ENCODE measurements at regions not wholly inside any gene's neighbourhood (a gene's known extent, or its start where the extent isn't known, plus 50 kb on each side); places are given as distances from the start of the nearest gene placed in this dataset.
"Not testable (repeated sequence)": the region's sequence is repeated elsewhere in the genome, so short reads cannot be mapped to it uniquely, and the experiment has no call there.

DNA sequence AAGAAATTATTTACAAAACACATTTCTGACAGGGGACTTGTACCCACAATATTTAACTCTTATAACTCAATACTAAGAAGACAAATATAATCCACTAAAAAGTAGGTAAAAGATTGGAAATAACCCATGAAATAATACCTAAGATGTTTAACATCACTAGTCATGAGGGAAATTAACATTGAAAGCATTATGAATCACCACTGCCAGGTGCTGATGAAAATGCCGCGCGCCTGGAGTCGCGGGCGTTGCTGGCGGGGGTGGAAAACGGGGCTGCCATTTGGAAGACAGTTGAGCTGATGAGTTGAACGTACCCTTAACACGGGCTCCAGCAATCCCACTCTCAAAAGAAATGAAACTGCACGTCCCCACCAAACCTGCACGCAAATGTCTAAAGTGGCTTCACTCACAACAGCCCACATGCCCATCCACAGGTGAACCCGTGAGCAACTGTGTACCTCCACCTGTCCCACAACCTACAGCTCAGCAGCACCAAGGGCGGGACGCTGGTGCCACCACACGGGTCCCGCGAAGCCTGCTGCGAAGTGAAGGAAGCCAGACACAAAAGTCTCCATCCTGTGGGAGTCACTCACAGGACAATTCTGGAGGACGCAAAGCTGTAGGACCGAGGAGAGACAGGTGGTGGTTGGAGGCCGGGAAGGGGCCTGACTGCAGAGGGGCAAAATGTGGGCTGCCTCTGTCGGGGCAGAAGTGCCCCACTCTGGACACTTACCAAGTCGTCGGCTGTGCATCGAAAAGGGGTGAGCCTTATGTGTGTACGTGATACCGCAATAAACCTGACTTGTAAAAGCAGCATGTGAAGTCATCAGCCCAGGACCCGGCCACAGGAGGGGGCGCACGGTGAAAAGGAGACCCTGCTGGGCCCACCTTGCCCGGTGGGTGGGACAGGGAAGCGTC is 199.5 kb upstream of the ZNF469 start:
- intact Hi-C loops (cut with DNase I; ENCODE audit: low total_unique reads); H3K4me1 ChIP-seq; ATAC-seq; DNase-seq; H3K27me3 ChIP-seq; H3K27ac ChIP-seq; H3K4me3 ChIP-seq; H3K9me3 ChIP-seq; H3K36me3 ChIP-seq: not testable (repeated sequence)
- in situ Hi-C loops (cut with MboI; ENCODE audit: low sequenced_read_pairs in 4 of 4): loop anchor here in 2 of 4 donors (25.0 kb wide), 1 partner anchor 229 kb away; no protein-coding TSS in a partner anchor

DNA sequence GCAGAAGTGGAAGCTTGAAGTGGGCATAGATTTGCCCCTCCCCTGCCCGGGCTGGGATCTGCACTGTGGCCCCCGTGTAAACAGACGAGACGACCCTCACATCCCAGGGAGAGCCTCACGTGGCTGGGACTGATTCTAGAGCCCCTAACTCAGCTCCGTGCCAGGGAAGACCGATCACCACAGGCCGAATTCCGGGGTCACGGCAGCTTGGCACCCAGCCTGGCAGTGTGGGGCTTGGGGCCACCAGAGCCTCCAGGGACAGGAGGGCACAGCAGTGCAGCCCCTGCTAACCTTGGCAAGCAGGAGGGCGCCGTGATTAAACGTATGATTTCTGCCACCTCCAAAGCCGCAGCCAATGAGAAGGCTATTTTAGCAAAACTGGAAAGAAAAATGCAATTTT is 198.7 kb upstream of the ZNF469 start:
- H3K27ac ChIP-seq; H3K4me1 ChIP-seq; ATAC-seq; intact Hi-C loops (cut with DNase I; ENCODE audit: low total_unique reads); DNase-seq; H3K4me3 ChIP-seq; H3K36me3 ChIP-seq; H3K27me3 ChIP-seq; H3K9me3 ChIP-seq: not testable (repeated sequence)
- in situ Hi-C loops (cut with MboI; ENCODE audit: low sequenced_read_pairs in 4 of 4): loop anchor here in 2 of 4 donors (25.0 kb wide), 1 partner anchor 228 kb away; no protein-coding TSS in a partner anchor

DNA sequence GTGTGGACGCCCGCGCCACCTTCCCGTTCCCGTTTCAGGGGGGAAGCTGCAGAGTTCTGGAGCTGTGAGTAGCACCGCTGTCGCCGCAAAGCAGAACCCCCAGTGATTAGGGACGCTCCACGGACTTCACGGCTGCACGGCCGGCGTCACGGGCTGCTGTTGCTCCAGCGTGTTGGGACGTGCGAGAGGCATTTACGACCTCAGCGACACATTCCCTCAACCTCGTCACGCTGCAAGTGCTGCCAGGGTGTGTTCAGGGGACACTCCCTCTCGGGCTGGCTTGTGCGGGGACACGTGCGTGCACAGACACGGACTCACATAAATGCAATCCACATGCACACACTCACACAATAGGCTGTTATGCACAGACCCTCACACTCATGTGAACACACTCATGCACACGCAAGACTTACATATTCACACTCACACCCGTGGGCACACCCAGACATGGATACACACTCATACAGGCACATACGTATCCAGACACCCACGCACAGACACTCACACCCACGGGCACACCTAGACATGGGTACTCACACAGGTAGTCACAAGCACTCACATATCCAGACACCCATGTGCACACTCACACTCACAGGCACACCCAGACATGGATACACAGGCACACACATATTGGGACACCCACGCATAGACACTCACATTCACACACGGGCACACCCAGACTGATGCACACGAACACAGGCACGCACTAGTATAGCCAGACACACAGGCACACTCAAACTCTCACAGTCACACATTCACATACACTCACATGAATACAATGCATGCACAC is 198.0 kb upstream of the ZNF469 start:
- intact Hi-C loops (cut with DNase I; ENCODE audit: low total_unique reads); H3K9me3 ChIP-seq; H3K36me3 ChIP-seq; H3K27me3 ChIP-seq; H3K27ac ChIP-seq; H3K4me1 ChIP-seq; ATAC-seq; DNase-seq; H3K4me3 ChIP-seq: not testable (repeated sequence)
- in situ Hi-C loops (cut with MboI; ENCODE audit: low sequenced_read_pairs in 4 of 4): loop anchor here in 2 of 4 donors (25.0 kb wide), 1 partner anchor 228 kb away; no protein-coding TSS in a partner anchor

DNA sequence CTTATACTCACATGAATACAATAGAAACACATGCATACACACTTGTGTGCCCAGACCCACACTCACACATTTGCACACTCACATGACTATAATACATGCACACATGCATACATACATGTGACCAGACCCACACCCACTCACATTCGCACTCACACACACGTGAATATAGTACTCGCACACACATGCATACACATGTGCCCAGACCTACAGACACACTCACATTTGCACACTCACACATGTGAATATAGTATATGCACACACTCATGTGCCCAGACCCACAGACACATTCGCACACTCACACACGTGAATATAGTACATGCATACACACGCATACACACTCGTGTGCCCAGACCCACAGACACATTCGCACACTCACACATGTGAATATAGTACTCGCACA is 197.4 kb upstream of the ZNF469 start:
- H3K4me1 ChIP-seq; H3K27me3 ChIP-seq; H3K9me3 ChIP-seq; H3K4me3 ChIP-seq; ATAC-seq; H3K36me3 ChIP-seq; DNase-seq; intact Hi-C loops (cut with DNase I; ENCODE audit: low total_unique reads); H3K27ac ChIP-seq: not testable (repeated sequence)
- in situ Hi-C loops (cut with MboI; ENCODE audit: low sequenced_read_pairs in 4 of 4): loop anchor here in 2 of 4 donors (25.0 kb wide), 1 partner anchor 227 kb away; no protein-coding TSS in a partner anchor

DNA sequence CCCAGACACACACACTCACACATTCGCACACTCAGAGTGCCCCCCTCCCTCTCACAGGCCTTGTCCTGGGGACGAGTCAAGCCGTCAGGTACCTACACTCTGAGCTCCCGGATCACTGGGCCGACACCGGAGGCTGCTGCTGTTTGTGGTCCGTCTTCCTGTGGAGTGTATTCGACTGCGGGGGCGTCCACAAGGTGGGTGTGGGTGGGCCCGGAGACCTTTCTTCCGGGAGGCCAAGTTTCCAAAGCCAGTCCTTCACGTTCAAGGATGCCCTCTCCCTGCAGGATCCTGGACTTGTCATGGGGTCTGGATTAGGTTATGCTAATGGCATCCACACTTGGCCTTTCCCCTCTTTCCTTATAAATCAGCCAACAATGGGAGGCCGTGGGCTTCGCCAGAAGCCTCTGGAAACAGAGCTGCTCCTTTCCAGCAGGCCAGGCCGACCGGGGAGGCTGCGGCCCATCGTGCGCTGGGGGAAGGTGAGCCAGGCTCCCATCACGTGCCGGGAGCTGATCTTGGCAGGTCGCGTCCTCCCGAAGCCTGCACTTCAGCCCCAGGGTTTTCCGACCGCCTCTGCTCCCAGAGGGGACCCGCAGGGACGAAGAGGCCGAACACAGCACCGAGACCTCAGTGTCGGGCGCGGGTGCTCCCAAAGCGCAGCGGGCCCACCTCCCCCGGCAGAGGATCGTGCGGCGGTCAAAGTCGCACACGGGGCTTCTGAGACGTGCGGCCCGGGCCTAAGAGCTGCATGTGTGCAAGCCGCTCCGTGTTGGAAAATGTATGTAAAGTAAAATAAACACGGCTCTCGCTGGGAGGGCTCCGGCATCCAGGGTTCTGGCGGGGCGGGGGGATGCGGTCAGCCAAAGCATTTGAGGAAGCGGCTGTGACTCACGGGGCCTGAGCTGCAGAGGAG is 196.5 kb upstream of the ZNF469 start:
- ATAC-seq; H3K9me3 ChIP-seq; H3K4me3 ChIP-seq; H3K4me1 ChIP-seq; intact Hi-C loops (cut with DNase I; ENCODE audit: low total_unique reads); H3K36me3 ChIP-seq; H3K27me3 ChIP-seq; DNase-seq; H3K27ac ChIP-seq: not testable (repeated sequence)
- in situ Hi-C loops (cut with MboI; ENCODE audit: low sequenced_read_pairs in 4 of 4): loop anchor here in 2 of 4 donors (25.0 kb wide), 1 partner anchor 226 kb away; no protein-coding TSS in a partner anchor

DNA sequence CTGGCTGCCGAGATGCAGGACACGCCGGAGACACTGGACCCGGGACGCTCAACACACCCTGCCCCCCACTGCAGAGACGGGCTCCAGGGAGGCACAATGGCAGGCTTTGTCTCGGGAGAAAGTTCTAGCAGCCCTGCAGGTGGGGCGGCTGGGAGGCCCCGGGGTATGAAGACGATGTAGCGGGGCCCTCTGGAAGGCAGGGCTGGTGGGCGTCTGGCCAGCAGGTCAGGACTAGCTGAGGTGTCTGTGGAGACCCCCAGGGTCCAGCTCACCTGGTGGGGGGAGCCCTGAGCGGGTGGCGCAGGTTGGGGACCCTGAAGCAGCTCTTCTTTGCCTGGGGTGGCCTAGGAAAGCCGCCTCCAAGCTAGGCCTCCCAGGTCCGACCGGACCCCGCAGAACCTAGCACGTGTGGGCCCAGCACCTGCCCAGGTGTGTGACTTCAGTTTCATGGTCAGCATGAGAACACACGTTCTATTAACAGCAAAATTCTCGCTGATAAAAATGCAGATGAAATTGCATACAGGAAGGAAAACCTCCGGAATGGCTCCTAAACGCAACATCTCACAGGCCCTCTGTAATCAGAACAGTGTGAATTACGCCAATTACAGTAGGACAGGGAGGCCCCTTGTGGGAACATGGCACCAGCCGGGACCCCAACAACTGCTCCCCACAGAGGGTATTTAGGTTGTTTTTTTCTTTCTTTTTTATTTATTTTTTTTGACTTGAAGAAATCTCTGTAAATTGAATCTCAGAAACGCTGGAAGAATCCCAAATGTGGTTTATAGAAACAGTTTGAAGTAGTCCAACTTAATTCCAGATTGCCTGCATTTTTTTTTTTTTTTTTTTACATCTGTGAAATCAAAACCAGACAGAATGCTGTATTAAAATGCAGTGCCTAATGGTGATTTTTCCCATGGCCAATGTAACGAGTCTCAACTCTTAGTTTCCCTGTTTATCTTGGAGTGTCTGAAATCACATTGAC is 195.6 kb upstream of the ZNF469 start:
- intact Hi-C loops (cut with DNase I; ENCODE audit: low total_unique reads); ATAC-seq: not testable (repeated sequence)
- in situ Hi-C loops (cut with MboI; ENCODE audit: low sequenced_read_pairs in 4 of 4): loop anchor here in 2 of 4 donors (25.0 kb wide), 1 partner anchor 225 kb away; no protein-coding TSS in a partner anchor

DNA sequence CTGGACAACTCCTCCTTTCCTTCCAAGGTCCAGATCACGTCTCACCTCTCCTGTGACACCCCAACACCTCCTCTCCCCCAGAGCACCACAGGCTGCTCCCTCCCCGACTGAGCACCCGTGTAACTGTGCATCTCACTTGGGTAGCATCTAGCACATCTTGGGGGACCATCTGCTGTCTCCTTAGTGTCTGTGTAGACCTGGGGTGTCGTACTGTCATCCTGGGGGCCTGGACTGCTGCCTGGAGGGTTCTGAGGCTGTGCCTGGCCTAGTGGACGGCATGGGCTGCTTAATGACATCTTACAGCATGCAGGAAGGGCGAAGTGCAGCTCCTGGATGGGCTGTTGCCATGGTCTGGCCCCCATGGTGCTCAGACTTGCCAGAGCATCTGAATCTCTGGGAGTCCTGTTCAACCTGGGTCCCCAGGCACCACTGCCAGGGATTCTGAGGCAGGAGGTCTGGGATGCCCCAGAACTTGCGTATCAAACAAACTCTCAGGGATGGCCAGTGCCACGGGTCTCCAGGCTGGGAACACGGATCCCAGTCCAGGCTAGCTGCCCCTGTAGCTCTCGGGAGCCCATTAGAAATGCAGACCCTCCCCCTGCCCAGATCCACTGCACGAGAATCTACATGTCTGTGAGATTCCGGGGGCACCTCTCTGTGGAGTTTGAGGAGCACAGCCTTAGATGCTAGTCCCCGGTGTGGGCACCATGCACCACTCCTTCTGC is 194.4 kb upstream of the ZNF469 start:
- H3K27ac ChIP-seq; ATAC-seq; H3K36me3 ChIP-seq; intact Hi-C loops (cut with DNase I; ENCODE audit: low total_unique reads); DNase-seq; H3K4me1 ChIP-seq; H3K4me3 ChIP-seq; H3K9me3 ChIP-seq; H3K27me3 ChIP-seq: not testable (repeated sequence)
- in situ Hi-C loops (cut with MboI; ENCODE audit: low sequenced_read_pairs in 4 of 4): loop anchor here in 2 of 4 donors (25.0 kb wide), 1 partner anchor 224 kb away; no protein-coding TSS in a partner anchor

More for the DNA sequence above, 195.6 kb upstream of the ZNF469 start:
- H3K27ac ChIP-seq, H3K4me3 ChIP-seq, H3K27me3 ChIP-seq, DNase-seq, H3K4me1 ChIP-seq, H3K9me3 ChIP-seq, H3K36me3 ChIP-seq: not testable (repeated sequence)

DNA sequence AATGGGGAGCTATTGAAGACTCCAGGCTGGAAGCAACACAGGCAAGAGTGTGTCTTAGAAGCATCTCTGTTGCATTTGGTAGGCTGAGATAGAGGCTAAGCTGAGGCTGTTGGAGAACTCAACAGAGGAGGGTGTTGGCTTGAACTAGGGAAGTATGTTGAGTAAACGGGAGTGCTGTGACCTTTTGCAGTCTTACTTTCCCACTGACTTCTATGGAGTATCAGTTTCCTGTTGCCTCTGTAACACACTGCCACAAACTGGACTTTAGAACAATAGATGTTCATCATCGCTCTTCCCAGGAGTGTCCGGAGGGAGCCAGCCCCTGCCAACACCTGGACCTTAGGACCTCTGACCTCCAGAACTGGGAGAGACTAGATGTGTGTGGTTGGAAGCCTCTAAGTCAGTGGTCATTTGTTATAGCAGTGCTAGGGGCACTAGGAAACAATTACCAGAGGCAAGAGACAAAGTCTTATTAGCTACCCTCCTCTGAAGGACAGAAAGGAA is 192.1 kb upstream of the ZNF469 start:
- peaks cover 7 to 11% of the 10 kb centered on the region in 2 donors for H3K4me1 ChIP-seq
- DNase-seq; ATAC-seq; H3K4me3 ChIP-seq; H3K36me3 ChIP-seq; intact Hi-C loops (cut with DNase I; ENCODE audit: low total_unique reads); H3K9me3 ChIP-seq; H3K27ac ChIP-seq; H3K27me3 ChIP-seq: not testable (repeated sequence)
- in situ Hi-C loops (cut with MboI; ENCODE audit: low sequenced_read_pairs in 4 of 4): loop anchor here in 2 of 4 donors (25.0 kb wide), 1 partner anchor 222 kb away; no protein-coding TSS in a partner anchor

DNA sequence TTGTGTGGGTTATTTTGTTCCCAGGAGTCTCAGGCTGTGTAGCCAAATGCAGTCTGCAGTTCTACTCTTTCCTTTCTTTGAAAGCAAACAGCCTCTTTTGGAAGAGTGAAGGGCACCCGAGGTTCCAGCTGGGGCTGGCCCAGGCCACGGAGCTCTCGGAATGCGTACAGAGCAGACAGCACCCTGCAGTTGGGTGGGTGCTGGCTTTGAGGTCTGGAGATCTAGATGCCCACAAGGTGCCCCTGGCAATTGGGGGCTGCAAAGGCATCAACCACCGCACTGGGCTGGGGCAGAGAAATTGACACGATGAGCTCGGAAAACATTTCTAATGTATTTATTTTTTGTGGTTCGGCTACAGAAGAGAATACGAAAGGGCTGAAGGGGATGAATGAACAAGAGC is 191.6 kb upstream of the ZNF469 start:
- DNase-seq; H3K27me3 ChIP-seq; H3K27ac ChIP-seq; ATAC-seq; H3K9me3 ChIP-seq; intact Hi-C loops (cut with DNase I; ENCODE audit: low total_unique reads); H3K4me3 ChIP-seq; H3K36me3 ChIP-seq: not testable (repeated sequence)
- in situ Hi-C loops (cut with MboI; ENCODE audit: low sequenced_read_pairs in 4 of 4): loop anchor here in 2 of 4 donors (25.0 kb wide), 1 partner anchor 221 kb away; no protein-coding TSS in a partner anchor
- peaks cover 7 to 11% of the 10 kb centered on the region in 2 donors for H3K4me1 ChIP-seq

Data from gastrocnemius medialis (tissue), 4 donors.